ENCODE measurements at regions not wholly inside any gene's neighbourhood (a gene's known extent, or its start where the extent isn't known, plus 50 kb on each side); places are given as distances from the start of the nearest gene placed in this dataset.

- TF ChIP-seq MAX (IDR thresholded peaks at IDR 0.05; ENCODE audit: low read depth, low read length) (no peak), POLR2A (IDR thresholded peaks at IDR 0.05; ENCODE audit: extremely low read depth, insufficient read length) (no peak)
Measured at GRCh38 chr2:123370186-123370585, 654.9 kb upstream of the CNTNAP5 start.

Data from NB4 (cell line).